Gastrocnemius medialis (tissue), 4 donors: ENCODE measurements at regions not wholly inside any gene's neighbourhood (a gene's known extent, or its start where the extent isn't known, plus 50 kb on each side); places are given as distances from the start of the nearest gene placed in this dataset.

Source experiments
- CTCF ChIP-seq, 5 experiments: fragments of 450-650 bp in 3 of 5; fragments of 200-600 bp in 2 of 5; sonication (generic) in 2 of 5; IDR thresholded peaks in 4 of 5; conservative IDR thresholded peaks in 1 of 5; 1 replicate in 4 of 5; 2 replicates in 1 of 5; pipeline ENCODE4 v1.5.1; 2016 to 2019; ENCODE audit warnings: antibody characterized with exemption in 5 of 5, mild to moderate bottlenecking in 3 of 5, moderate library complexity in 3 of 5
- POLR2A ChIP-seq, 2 donors: fragments of 450-650 bp; IDR thresholded peaks; one replicate each; pipeline ENCODE4 v1.6.1; 2017; ENCODE audit warnings: antibody characterized with exemption in 2 of 2, mild to moderate bottlenecking in 2 of 2, moderate library complexity in 2 of 2

GRCh38 chr15:77854980-77855379, 222.3 kb upstream of the LINGO1 start:
- TF ChIP-seq CTCF (IDR thresholded peaks at IDR 0.05 in 4 of 5, conservative IDR thresholded peaks at IDR 0.05 in 1 of 5), result no peak
- no peak for TF ChIP-seq POLR2A (IDR thresholded peaks at IDR 0.05)
